ENCODE measurements at regions not wholly inside any gene's neighbourhood (a gene's known extent, or its start where the extent isn't known, plus 50 kb on each side); places are given as distances from the start of the nearest gene placed in this dataset.

DNA sequence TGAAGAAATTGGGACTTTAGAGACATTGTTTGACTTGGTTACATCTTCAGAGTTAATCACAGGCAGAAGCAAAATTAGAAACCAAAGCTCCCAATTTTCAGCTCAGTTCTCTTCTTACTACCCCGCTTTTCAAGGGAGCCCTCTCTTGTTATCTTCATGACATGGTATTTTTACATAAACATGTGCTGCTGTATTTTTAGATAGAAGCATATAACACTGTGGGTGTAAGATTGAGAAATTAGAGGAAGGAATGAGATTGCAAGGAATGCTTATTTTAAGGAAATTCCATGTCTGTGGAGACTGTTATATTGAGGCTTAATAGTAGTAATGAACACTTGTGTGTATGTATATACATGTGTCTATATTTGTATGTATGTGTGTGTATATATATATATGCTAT lies 401.6 kb downstream of the TMEM232 start:
- no peak for DNase-seq

DNA sequence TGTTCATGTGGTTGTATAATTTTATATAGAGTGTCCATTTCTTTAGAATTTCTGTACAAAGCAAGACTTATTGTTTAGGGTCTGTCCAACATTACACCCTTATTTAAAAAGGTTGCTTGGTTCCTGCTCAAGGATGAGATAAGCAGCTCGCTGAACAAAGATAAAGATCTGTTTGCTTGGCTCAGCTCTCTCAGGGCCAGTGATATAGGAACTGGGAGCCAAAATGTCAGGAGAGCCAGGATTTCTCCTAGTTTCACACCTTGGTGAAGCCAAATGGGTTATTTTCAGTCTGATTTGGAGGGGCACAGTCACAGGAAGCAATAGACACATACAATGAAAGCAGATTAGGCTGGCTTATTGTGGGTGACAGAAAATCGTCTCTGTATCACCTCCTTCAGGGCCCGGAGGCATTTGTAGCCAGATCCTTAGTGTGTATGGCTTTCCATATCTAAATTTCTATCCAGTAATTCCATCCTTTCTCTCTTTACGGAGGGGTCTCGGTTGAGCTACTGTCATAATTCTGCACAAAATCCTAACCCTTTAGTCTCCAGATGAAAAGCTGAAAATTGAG lies 396.4 kb downstream of the TMEM232 start:
- no peak for DNase-seq

DNA sequence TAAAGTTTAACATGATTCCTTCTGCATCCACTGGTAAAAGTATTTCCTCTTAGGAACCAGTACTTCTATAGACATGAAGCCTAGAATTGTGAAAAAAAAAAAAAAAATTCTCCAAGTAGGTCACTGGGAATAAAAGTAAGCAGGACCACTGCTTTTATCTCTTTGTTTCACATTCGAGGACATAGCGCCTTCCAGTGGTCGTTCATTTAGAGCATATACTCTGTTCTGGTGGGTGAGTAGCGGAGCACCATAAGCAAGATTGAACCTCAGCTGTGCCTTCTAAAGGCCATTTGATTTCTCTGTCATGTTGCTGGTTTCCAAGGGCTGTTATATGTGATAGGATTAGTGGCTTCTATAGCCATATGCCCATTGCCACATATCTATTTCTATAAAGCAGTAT lies 393.1 kb downstream of the TMEM232 start:
- DNase-seq: no peak

DNA sequence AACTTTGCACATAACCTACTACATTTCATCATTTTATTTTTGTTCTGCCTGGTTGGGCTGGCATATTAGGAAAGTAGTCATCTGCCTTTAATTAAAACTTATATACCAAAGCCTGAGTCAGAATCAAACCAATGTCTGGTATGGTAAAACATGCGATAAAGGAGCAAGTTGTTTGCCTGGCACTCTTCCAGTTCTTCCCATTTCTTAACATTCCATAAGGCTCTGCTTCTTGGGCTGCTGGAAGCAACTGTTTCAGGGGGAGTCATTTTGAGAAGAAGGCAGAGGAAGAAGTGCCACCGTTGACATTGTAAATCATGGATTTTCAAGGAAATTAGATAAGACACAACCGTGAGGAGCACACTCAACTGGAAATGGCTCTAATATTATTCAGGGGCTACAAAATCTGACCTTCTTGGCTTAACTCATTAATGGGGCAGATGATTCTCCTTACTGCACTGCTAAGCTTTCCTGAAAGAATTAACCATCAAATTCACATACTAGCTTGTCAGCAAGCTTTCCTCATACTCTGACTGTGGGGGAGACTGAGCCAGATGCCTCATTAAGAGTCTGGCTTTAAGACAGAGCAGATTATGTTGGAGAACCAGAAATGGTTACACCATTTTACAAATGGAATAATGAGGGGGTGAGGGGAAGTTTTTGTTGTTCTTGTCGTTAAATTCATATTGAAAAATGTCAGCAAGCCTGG lies 391.0 kb downstream of the TMEM232 start:
- no peak for DNase-seq

DNA sequence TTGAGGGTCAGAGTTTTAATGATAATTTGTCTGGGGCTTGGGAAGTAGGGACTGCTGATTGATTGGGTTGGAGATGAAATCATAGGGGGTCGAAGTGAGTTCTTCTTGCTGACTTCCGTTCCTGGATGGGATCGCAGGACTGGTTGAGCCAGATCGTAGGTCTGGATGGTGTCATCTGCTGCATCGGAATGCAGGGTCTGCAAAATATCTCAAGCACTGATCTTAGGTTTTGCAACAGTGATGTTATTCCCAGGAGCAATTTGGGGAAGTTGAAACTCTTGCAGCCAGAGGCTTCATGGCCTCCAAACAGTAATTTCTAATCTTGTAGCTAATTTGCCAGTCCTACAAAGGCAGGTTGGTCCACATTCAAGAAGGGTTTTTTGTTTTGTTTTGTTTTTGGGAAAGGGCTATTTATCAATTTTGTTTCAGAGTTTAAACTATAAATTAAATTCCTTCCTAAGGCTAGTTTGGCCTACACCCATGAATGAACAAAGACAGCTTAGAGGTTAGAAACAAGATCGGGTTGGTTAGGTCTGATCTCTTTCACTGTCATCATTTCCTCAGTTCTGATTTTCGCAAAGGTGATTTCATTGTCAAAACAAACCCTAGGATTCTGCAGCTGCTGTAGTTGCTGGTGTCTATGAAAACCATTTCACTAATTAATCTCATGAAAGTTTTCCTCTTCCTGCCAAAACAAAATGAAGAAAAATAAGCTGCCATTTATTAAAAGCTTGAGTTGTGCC lies 388.0 kb downstream of the TMEM232 start:
- DNase-seq: no peak

DNA sequence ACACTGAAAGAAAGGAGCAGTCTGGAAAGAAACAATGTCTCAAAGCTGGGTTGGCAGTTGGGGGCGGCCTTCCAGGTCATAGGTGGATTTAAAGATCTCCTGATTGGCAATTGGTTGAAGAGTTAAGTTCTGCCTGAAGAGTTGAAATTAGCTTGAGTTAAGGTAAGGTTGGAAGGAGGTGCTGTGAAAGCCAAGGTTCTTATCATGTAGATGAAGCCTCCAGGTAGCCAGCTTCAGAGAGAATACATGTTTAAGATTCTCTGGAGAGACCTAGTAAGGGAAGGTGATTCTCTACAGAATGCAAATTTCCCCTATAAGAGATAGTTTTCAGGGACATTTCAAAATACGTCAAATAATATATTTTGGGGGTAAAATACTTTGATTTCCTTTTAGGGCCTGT lies 387.1 kb downstream of the TMEM232 start:
- DNase-seq: no peak

DNA sequence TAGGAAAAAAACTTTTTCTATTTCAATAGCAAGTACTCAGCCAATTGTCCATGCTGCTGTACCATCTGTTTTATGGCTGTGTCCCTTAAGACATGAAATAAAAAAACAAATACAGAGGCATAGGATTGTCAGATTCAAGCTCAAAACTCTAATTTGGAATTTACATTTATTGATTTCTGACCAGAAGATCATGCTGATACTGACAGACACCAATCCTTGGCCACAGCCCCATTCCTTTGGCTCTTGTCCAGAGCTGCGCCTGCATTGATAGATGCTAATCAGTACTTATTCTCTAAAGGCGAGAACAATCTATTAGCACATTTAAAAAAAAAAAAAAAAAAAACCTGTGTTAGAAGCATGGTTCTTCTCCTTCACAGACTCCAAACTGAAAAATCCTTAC lies 384.6 kb downstream of the TMEM232 start:
- DNase-seq: no peak

DNA sequence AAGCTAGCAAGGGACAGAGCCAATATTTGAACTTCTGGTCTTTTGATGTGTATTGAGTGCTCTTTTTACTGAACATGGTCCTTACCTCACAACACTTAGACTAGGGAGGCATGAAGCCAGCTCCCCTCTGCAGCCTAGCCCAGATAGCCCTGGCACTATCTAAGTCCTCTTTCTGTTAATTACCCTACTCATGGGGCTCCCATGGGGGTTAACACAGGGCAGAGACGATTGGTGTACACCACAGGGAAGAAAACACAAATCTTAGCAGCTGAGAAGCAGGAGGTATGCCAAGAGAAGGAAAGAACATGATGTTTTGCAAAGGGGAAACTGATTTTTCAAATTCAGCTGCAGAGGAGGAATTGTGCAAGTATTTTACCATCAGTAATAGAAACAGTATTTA lies 383.8 kb downstream of the TMEM232 start:
- DNase-seq: no peak

DNA sequence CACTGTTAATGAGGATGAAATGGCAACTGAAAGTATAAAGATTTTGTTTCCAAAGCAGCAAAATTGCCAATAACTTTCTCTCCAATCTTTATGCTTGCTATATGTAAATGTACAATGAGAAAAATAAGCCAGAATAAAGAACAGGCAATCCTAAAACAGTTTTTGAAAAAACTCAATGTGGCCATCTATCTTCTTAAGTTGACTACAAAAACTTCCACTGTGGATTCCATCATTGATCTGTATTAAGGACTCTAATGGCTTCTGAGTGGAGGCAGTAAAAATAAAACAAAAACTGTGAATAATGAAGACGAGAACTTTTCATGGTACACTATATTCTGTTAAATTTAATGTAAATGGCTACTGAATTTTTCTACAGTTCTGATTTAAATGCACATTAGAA lies 382.9 kb downstream of the TMEM232 start:
- no peak for DNase-seq

DNA sequence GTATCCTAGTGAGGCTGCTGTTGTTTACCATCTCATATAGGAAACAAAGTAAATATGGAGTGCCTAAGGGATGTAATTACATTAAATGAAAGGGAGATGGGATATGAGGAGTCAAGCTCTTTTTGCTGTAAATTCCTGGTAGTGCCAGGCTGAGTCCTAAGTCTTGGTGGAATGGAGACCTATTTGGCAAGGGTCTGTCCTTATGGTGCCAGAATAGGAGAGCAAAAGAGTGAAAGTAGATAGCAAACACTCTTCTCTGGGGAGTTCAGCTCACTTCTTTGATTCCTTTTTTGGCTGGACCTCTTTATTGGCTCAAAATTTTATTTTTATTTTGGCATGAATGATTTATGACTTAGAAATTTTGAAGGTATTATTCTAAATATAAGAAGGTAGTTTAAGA lies 380.8 kb downstream of the TMEM232 start:
- no peak for DNase-seq

DNA sequence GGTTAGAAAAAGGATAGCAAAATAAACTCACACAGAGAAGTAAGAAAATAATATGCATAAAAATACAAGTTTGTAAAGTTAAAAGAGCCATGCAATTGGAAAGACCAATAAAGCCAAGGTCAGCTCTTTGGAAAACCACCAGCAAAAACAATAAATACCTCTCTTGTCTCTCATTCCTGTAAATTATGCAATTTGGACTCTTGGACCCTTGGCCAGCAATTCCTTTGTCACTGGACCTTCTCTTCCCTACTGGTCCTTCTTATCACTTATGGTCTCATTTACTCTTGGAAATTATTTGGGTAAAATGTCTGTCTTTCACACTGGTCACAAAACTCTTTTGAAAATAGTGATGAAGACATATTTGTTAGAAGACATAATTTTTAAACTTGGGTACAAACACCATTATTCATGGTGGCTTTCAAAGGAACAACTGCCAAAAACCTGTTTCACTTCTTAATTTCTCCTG lies 379.5 kb downstream of the TMEM232 start:
- no peak for DNase-seq

DNA sequence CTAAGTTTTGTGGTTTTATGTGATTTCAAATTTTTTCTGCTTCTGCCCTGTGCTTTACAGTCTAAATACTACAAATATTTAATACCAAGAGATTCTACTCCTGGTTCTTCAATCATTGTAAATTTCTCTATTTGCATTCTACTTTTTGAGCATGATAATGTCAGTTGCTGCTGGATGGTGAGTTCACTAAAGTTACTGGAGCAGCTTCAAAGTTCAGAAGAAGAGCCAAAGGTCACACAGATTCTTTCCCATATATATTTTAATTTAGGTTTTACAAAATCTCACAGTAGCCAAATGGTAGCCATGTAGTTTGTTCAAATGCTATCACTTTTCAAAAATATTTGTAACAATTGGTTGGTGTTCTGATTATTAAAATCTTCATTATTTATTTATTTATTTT lies 378.7 kb downstream of the TMEM232 start:
- no peak for DNase-seq

DNA sequence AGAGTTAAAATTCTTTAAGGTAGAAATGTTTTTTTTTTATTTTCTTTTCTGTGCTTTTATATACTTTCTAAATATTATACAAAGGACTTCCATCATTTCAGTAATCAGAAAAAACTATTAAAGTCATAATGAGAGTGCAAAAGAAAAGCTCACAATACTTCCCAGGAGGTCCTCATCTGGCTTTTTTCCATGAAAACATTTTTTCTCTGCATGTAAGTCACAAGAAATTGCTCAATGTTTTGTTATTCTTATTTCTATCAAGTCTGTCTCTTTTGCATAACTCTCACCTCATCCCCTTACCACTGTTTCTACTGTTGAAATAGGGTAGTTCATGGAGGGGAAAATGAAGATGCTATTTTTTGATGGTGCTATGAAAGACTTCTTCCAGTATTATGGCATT lies 375.0 kb downstream of the TMEM232 start:
- DNase-seq: no peak

DNA sequence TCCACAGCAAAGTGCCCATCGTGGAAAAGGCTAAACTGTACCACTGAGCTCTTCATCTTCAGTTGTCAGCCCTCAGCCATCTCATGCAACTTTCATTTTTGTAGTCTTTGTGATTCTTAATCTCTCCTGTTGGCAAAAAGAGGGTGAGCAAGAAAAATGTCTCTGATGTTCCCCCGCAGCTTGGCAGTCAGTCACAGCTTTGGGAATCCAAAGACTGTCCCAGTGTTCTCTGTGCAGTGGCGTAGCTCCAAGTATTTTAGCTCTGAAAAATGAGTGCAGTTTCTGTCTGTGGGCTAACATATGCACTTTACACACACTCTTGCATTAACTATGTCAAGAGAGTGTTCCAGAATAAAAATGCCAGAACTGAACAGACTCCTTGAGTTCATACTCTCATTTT lies 372.2 kb downstream of the TMEM232 start:
- no peak for DNase-seq

DNA sequence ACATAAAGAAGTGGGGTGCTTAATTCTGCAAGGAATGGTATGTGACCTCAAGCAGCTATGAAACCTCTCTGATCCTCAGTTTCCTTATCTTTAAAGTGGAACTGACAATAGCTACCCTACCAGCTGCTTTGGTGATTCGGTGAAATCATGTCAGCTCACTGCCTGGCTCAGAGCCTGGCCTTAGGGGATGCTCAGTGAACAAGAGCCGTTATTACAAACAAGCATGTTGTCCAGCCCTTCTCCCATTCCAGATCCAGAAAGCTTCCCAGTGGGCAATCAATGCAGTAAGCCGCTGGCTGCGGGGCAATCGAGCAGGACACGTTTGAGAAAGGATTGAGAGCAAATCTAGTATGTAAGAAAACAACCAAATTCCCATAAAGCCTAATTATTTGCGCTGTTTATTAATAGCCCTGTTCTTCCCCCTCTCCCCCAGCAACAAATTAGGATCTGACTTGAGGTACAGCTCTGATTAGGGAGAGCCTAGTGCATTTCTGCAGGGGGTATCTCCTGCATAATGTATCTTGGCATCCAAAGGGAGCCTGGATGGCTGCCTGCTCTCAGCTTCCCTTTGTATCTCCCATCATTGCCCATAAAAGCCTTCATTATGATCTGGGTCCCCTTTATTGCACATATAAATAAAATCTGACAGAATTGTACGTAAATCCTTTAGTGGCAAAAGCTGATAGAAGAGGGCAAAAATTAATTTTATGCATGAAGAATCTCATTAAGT lies 371.4 kb downstream of the TMEM232 start:
- no peak for DNase-seq

DNA sequence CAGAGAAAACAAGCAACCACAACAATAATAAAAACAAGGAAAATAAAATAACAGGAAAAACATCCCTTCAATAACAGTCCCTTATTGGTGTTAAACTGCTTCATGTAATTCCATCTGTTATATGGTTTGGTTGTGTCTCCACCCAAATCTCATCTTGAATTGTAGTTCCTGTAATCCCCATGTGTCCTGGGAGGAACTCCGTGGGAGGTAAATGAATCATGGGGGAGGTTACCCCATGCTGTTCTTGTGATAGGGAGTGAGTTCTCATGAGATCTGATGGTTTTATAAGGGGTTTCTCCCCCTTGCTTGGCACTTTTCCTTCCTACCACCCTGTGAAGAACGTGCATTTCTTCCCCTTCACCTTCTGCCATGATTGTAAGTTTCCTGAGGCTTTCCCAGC lies 369.8 kb downstream of the TMEM232 start:
- DNase-seq: no peak

DNA sequence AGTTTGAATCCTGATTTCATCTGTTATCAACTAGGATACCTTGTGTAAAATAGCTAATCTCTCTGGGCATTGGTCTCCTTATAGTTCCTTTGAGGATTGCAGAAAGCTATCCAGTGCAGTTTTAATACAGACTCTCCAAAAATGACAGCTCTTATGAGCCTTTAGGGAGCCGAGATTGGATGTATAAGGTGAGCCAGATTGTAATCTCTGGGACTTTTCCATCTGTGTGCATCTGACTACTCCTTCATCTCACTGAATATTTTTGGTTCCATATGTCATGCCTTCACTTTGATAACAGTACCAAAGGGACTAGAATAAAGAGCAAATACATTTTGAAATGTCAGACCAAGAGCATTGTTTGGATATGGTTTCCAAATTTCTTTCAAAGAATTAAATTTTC lies 367.2 kb downstream of the TMEM232 start:
- no peak for DNase-seq

DNA sequence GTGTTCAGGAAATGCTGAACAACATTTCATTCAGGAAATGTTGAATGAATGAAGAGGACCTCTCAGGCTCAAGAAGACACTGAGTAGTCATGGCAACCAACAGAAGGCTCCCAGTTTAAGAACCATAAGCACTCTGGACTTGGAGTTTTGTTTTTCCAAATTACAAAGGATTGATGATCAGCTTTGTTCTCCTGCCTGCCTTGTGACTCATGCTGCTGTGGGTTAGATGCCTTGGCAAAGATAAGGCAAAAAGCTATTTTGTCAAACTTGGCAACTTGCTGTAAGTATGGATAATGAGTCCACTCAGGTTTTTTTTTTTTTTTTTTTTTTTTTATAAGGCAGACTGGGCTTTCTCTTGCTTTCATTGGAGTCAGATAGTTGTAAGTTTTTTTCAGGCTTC lies 365.0 kb downstream of the TMEM232 start:
- peak; percentile 6 for DNase-seq

DNA sequence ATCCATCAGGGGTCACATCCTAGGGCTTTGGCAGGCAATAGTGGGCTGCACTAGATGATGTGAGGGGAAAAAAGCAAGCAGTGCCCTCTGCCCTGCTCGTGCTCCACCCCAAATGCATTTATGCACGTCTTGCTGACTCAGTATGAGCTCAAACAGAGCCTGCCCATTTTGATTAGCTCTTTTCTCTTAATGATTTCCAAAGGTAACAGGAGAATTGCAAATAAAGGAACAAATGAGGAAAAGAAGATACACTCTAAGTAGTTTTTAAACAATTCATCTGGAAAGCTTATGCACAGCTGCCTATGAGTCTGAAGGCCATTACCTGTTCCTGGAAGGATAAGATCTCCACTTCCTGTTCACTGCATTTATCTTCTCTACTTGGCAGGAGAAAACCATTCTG lies 364.2 kb downstream of the TMEM232 start:
- no peak for DNase-seq

DNA sequence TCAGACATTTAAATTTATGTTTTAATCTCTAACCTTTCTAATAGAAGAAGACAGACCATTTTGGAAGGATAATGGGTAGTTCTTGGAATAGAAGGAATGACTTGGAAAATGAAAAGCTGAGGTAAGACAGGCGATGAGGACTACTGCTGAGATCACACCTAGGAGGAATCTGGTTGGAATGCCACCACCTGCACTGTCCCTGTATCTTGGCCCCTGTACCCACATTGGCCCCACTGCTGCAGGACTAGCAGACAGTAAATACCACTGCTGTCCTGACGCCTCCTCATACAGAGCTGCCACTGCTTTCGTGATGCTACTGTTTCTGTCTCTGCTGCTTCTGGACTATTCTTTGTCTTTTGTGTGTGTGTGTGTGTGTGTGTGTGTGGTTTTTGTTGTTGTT lies 359.8 kb downstream of the TMEM232 start:
- no peak for DNase-seq
